ENCODE measurements at regions not wholly inside any gene's neighbourhood (a gene's known extent, or its start where the extent isn't known, plus 50 kb on each side); places are given as distances from the start of the nearest gene placed in this dataset.

GRCh38 chr18:24843123-24843522 lies 382.7 kb downstream of the HRH4 start:
- ChIA-PET CTCF (no interaction called here), POLR2A (no interaction called here)
- no peak for TF ChIP-seq CTCF (IDR thresholded peaks at IDR 0.05; ENCODE audit: control extremely low read depth, extremely low read depth, low read depth, missing control alignments)
- no peak for DNase-seq (ENCODE audit: extremely low spot score)

GRCh38 chr18:24846138-24846537 lies 385.7 kb downstream of the HRH4 start:
- CTCF ChIA-PET: interaction anchor here (1.2 kb wide), 1 partner anchor 20 kb away, joined by 3 read pairs; no protein-coding TSS in a partner anchor
- no peak for DNase-seq (ENCODE audit: extremely low spot score)
- POLR2A ChIA-PET: no interaction called here
- no peak for TF ChIP-seq CTCF (IDR thresholded peaks at IDR 0.05; ENCODE audit: control extremely low read depth, extremely low read depth, low read depth, missing control alignments)

- TF ChIP-seq CTCF (IDR thresholded peaks at IDR 0.05; ENCODE audit: control extremely low read depth, extremely low read depth, low read depth, missing control alignments): no peak
- DNase-seq (ENCODE audit: extremely low spot score): no peak
- POLR2A ChIA-PET: no interaction called here
- CTCF ChIA-PET: no interaction called here
Measured at GRCh38 chr18:24850532-24850931, 390.1 kb downstream of the HRH4 start.

DNA sequence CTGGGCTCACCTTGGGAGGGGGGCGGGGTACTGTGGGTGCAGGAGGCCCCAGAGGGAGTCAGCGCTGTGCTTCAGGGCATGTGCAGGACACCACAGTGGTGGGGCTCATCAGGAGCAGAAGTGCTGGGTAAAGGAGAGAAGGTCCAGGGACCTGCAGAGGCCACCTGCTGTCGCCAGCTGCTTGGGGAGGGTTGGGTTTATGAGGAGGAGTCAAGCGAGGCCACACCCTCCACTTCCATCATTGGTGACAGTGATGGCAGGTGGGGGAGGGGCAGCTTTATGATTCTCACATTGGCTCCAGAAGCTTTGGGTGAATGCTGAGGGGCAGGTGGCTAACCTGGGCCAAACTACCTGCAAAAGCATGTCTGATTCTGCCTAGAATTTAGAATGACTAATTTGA lies 392.6 kb downstream of the HRH4 start:
- ChIA-PET CTCF (no interaction called here), POLR2A (no interaction called here)
- TF ChIP-seq CTCF (IDR thresholded peaks at IDR 0.05; ENCODE audit: control extremely low read depth, extremely low read depth, low read depth, missing control alignments): no peak
- no peak for DNase-seq (ENCODE audit: extremely low spot score)

DNA sequence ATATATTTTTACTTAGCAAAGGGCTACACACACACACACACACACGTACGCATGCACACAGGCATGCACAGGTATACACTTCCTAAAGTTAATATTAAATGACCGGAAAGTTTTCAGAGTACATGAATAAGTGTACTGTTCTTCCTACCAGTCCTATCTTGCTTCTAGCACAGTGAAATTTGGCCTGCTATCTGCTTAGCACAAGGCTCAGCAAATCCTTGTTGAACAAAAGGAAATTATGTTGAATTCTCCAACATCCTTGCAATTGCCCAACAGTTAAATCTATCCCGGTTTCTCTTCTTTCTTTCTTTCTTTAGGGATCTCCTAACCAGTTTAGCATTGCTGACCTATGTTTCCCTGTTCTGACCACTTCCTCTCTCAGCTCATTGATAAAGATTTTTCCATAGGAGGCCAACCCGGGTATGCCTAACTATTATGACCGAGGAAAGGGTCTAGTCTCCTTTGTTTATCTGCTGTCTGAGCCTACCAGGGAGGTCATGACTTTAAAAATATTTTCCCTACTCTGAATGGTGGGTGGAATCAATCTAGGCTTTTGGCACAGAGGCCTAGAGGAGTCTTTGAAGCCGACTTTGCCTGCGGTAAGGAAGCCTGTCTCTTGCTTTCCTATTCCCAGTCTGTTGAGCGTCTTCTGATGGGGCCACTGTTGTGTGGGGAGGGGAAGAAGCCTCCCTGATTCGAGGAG lies 400.7 kb downstream of the HRH4 start:
- no peak for DNase-seq (ENCODE audit: extremely low spot score)
- ChIA-PET POLR2A (interaction anchor here (1.2 kb wide), 1 partner anchor 722 kb away, joined by 4 read pairs; the partner anchor contains the start of gene CABYR), CTCF (interaction anchor here (0.8 kb wide), 1 partner anchor 10 kb away, joined by 3 read pairs; no protein-coding TSS in a partner anchor)
- TF ChIP-seq CTCF (IDR thresholded peaks at IDR 0.05; ENCODE audit: control extremely low read depth, extremely low read depth, low read depth, missing control alignments): no peak

GRCh38 chr18:24862201-24862816 lies 401.9 kb downstream of the HRH4 start:
- CTCF ChIA-PET: interaction anchor here (0.8 kb wide), 1 partner anchor 11 kb away, joined by 3 read pairs; no protein-coding TSS in a partner anchor
- no peak for TF ChIP-seq CTCF (IDR thresholded peaks at IDR 0.05; ENCODE audit: control extremely low read depth, extremely low read depth, low read depth, missing control alignments)
- DNase-seq (ENCODE audit: extremely low spot score): no peak
- POLR2A ChIA-PET: no interaction called here
